Spleen (tissue), 11 donors: ENCODE measurements at regions not wholly inside any gene's neighbourhood (a gene's known extent, or its start where the extent isn't known, plus 50 kb on each side); places are given as distances from the start of the nearest gene placed in this dataset.

Experiments
- DNase-seq: peaks from one replicate; pipeline ENCODE4 v3.0.0-alpha.2; 2020
- H3K27ac ChIP-seq, 8 donors: fragments of 200-600 bp; sonication (generic) in 7 of 8; 1 replicate in 4 of 8; 2 replicates in 4 of 8; pipeline versions ENCODE4 v1.5.0 to v1.8.0; 2016 to 2021; ENCODE audit warnings: inconsistent platforms in 4 of 8, mild to moderate bottlenecking in 4 of 8, moderate library complexity in 1 of 8
- H3K27me3 ChIP-seq, 7 donors: fragments of 200-600 bp; sonication (generic) in 6 of 7; replicated peaks in 1 of 7; 1 replicate in 4 of 7; 2 replicates in 3 of 7; pipeline versions ENCODE4 v1.5.0 to v1.8.0; 2016 to 2021; ENCODE audit warnings: inconsistent platforms in 3 of 7, mild to moderate bottlenecking in 1 of 7
- H3K36me3 ChIP-seq, 6 donors: fragments of 200-600 bp; sonication (generic) in 5 of 6; 1 replicate in 4 of 6; 2 replicates in 2 of 6; pipeline versions ENCODE4 v1.5.0 to v1.8.0; 2016 to 2021; ENCODE audit warnings: inconsistent platforms in 2 of 6
- H3K4me1 ChIP-seq, 6 donors: fragments of 200-600 bp; sonication (generic) in 5 of 6; 1 replicate in 3 of 6; 2 replicates in 3 of 6; pipeline versions ENCODE4 v1.5.0 to v1.8.0; 2016 to 2021; ENCODE audit warnings: inconsistent platforms in 3 of 6
- H3K4me3 ChIP-seq, 8 donors: fragments of 200-600 bp; sonication (generic) in 7 of 8; 1 replicate in 4 of 8; 2 replicates in 4 of 8; pipeline versions ENCODE4 v1.5.0 to v1.8.0; 2016 to 2021; ENCODE audit warnings: inconsistent platforms in 4 of 8, mild to moderate bottlenecking in 4 of 8, moderate library complexity in 2 of 8
- H3K9me3 ChIP-seq, 8 donors: fragments of 200-600 bp; sonication (generic) in 7 of 8; 1 replicate in 4 of 8; 2 replicates in 4 of 8; pipeline versions ENCODE4 v1.5.0 to v1.8.0; 2016 to 2021; ENCODE audit warnings: inconsistent platforms in 4 of 8
- POLR2A ChIP-seq, 3 donors: fragments of 450-650 bp; IDR thresholded peaks; one replicate each; pipeline ENCODE4 v1.5.1; 2017; ENCODE audit warnings: antibody characterized with exemption in 3 of 3, mild to moderate bottlenecking in 1 of 3
- POLR2AphosphoS5 ChIP-seq, 3 donors: sonication (generic); formaldehyde crosslinking; IDR thresholded peaks; one replicate each; pipeline ENCODE4 v1.5.1; 2017; ENCODE audit warnings: antibody characterized with exemption in 3 of 3
- whole genome bisulfite sequencing, 5 donors: extraction: QIAGEN DNeasy Blood & Tissue Kit in 3 of 5; methylation state at CpG; one replicate each; pipeline versions ENCODE4 v1.1.5 to v1.1.7; 2013 to 2018; 5-methylcytosine and 5-hydroxymethylcytosine counted together
- intact Hi-C: fragments of 100-400 bp; cut with DNase I; formaldehyde crosslinking; loops from one replicate; pipeline ENCODE4 v1.15.0; 2023; ENCODE audit warnings: low total_unique reads
- TF ChIP-seq, protein P1 (sequence below), 11 experiments: fragments of 200-600 bp in 7 of 11; fragments of 450-650 bp in 4 of 11; sonication (generic) in 4 of 11; IDR thresholded peaks in 8 of 11; conservative IDR thresholded peaks in 3 of 11; 1 replicate in 7 of 11; 2 replicates in 4 of 11; pipeline versions ENCODE4 v1.4.0 to v1.8.0; 2016 to 2021; ENCODE audit warnings: antibody characterized with exemption in 11 of 11, inconsistent platforms in 4 of 11, mild to moderate bottlenecking in 1 of 11
- donor health status: healthy with polysubstance abuse.
- donor health status: DM: no; HTN: no; CAD: no; lungs with moderate emphysema.
- donor health status: DM: no; HTN: no; CAD: no.
- donor health status: Bipolar disorder and iron deficiency.
- donor health status: healthy.
- donor health status: DM: no; HTN: no; CAD: no.
- donor health status: DM: yes; HTN: yes; CAD: no.

GRCh38 chr20:10861619-10862018 is 187.8 kb upstream of the JAG1 start:
- Histone ChIP-seq H3K9me3 (no peaks in the 10 kb centered on the region), H3K4me1 (peaks cover 0 to 22% (median 3%) of the 10 kb centered on the region in 6 donors), H3K4me3 (no peak overlapping the region), H3K36me3 (no peaks in the 10 kb centered on the region), H3K27ac (peak overlapping the region in 2 of 8 donors; percentile 51 to 54), H3K27me3 (no peaks in the 10 kb centered on the region)
- no peak for DNase-seq
- TF ChIP-seq POLR2AphosphoS5 (IDR thresholded peaks at IDR 0.05) (no peak), POLR2A (IDR thresholded peaks at IDR 0.05) (no peak)
- TF ChIP-seq, protein P1, sequence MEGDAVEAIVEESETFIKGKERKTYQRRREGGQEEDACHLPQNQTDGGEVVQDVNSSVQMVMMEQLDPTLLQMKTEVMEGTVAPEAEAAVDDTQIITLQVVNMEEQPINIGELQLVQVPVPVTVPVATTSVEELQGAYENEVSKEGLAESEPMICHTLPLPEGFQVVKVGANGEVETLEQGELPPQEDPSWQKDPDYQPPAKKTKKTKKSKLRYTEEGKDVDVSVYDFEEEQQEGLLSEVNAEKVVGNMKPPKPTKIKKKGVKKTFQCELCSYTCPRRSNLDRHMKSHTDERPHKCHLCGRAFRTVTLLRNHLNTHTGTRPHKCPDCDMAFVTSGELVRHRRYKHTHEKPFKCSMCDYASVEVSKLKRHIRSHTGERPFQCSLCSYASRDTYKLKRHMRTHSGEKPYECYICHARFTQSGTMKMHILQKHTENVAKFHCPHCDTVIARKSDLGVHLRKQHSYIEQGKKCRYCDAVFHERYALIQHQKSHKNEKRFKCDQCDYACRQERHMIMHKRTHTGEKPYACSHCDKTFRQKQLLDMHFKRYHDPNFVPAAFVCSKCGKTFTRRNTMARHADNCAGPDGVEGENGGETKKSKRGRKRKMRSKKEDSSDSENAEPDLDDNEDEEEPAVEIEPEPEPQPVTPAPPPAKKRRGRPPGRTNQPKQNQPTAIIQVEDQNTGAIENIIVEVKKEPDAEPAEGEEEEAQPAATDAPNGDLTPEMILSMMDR (IDR thresholded peaks at IDR 0.05 in 8 of 11, conservative IDR thresholded peaks at IDR 0.05 in 3 of 11), result no peak
- WGBS, 5 donors, result 51 to 89% (median 68%) methylated on average over 2 of the region's 2 CpGs
- intact Hi-C loops, result no loop called here

- H3K4me1 ChIP-seq, result peaks cover 0 to 7% (median 1%) of the 10 kb centered on the region in 6 donors
- no peak for DNase-seq
- no peak for TF ChIP-seq POLR2A (IDR thresholded peaks at IDR 0.05)
- no peak for TF ChIP-seq POLR2AphosphoS5 (IDR thresholded peaks at IDR 0.05)
- TF ChIP-seq, protein P1 (IDR thresholded peaks at IDR 0.05 in 8 of 11, conservative IDR thresholded peaks at IDR 0.05 in 3 of 11), result no peak
- H3K27me3 ChIP-seq, result no peaks in the 10 kb centered on the region
- WGBS, 5 donors, result 58 to 74% (median 64%) methylated on average over 5 to 6 of the region's 6 CpGs
- no peak overlapping the region for H3K4me3 ChIP-seq
- peak overlapping the region in 7 of 8 donors; percentile 22 to 55 (median 42) for H3K27ac ChIP-seq
- intact Hi-C loops, result no loop called here
- H3K9me3 ChIP-seq, result no peaks in the 10 kb centered on the region
- no peaks in the 10 kb centered on the region for H3K36me3 ChIP-seq
Observed at GRCh38 chr20:10863337-10864060, 189.7 kb upstream of the JAG1 start.

- Histone ChIP-seq H3K27ac (peak overlapping the region in 7 of 8 donors; percentile 22 to 55 (median 42)), H3K4me1 (peaks cover 0 to 7% (median 1%) of the 10 kb centered on the region in 6 donors), H3K9me3 (no peaks in the 10 kb centered on the region), H3K4me3 (no peak overlapping the region), H3K27me3 (no peaks in the 10 kb centered on the region), H3K36me3 (no peaks in the 10 kb centered on the region)
- 41 to 55% (median 44%) methylated on average over 8 of the region's 8 CpGs for WGBS, 5 donors
- DNase-seq, result no peak
- TF ChIP-seq POLR2AphosphoS5 (IDR thresholded peaks at IDR 0.05) (no peak), POLR2A (IDR thresholded peaks at IDR 0.05) (no peak)
- TF ChIP-seq, protein P1 (IDR thresholded peaks at IDR 0.05 in 8 of 11, conservative IDR thresholded peaks at IDR 0.05 in 3 of 11), result no peak
- intact Hi-C loops, result no loop called here
Observed at GRCh38 chr20:10864076-10864672, 190.4 kb upstream of the JAG1 start.

GRCh38 chr20:10868299-10868698 is 194.5 kb upstream of the JAG1 start:
- TF ChIP-seq POLR2A (IDR thresholded peaks at IDR 0.05) (no peak), POLR2AphosphoS5 (IDR thresholded peaks at IDR 0.05) (no peak)
- TF ChIP-seq, protein P1 (IDR thresholded peaks at IDR 0.05 in 8 of 11, conservative IDR thresholded peaks at IDR 0.05 in 3 of 11), result no peak

More at GRCh38 chr20:10868299-10868698, 194.5 kb upstream of the JAG1 start:
- intact Hi-C loops, result no loop called here
- Histone ChIP-seq H3K4me3 (no peak overlapping the region), H3K9me3 (no peaks in the 10 kb centered on the region), H3K36me3 (no peaks in the 10 kb centered on the region), H3K27me3 (no peaks in the 10 kb centered on the region), H3K27ac (no peak overlapping the region), H3K4me1 (peaks cover 0 to 7% (median 1%) of the 10 kb centered on the region in 6 donors)
- no peak for DNase-seq
- WGBS, 5 donors, result 81 to 91% (median 90%) methylated on average over 3 of the region's 3 CpGs
